ENCODE measurements at regions not wholly inside any gene's neighbourhood (a gene's known extent, or its start where the extent isn't known, plus 50 kb on each side); places are given as distances from the start of the nearest gene placed in this dataset.

DNA sequence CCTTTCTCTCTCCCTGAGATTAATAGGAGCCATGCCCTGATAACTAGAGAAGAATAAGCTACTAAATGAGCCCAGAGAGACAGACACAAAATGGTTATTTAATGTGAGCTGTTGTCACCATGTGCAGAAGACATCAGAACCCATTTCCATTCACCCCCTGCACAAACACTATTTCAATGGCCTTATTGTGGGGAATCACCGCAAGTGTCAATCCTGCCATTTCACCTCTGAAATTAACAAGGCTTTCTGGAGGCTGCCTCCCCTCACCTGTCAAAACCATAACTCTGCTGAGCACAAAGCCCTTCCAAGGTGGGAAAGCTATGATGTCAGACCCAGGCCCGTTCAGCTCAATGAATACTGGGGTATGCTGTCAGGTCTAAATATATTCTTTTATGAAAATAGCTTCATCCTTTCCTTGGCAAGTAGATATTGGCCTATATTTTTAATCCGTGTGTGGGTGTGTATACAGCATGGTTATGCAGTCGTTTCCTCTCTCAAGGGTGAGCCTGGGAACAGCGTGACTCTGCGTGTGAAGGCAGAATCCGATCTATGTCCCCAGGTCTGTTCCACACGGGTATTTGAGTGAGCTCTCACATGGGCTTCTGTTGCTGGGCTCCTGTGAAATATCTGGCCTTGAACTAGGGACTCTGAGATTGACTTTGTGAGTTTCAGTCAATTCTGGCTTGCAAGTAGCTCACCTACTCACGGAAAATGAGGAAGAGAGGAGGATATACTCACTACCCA lies 266.3 kb downstream of the FBXW7 start:
- ATAC-seq: no peak

- no peak for ATAC-seq
Observed at GRCh38 chr4:152267811-152268210, 268.1 kb downstream of the FBXW7 start.

DNA sequence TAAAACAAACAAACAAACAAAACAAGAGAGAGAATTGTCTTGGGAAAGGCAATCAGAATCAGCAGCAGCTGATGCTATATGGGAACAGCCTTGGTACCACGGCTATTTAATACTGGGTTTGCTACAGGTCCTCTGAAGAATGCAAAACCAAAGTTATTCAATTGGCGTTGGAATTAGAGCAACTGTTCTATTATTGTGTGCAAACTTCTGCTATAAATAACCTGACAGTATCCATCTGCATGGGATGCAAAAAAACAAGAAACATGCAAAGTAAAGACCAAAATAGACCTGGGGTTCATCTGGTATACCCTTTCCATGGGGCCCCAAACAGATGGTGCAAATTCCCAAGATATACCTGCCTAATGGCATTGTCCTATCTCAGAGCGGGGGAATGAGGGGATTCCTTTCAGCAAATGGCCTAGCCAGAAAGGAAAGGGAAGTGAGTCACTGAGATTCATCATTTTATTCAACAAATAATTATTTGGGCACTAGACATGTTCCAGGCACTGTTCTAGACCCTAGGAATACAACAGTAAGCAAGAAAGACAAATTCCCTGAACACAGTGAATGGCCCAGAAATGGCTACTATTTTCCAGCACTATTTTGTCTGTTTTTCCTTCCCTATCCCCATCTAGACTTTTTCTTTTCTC lies 268.9 kb downstream of the FBXW7 start:
- no peak for ATAC-seq

DNA sequence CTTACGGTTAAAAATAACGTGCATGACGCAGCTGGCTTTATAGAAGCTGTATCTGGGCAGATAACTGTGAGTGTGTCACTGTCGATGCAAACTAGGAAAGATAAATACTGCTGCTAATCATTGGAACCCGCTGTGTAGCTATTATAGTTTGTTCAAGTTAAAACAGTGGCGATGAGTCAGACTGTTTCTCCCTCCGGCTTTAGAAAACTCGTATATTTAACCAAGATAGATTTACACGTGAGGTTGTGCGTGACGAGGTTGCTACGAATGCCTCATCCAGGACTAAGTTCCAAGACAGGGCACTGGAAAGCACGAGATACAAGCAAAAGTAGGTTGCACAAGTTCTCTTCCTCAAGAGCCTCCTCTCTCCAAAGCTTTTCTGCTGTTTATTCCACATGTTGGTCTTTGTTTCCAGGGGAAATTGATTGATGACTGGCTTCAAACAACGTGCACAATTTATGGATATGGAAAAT lies 270.7 kb downstream of the FBXW7 start:
- peak; percentile 96 for ATAC-seq

DNA sequence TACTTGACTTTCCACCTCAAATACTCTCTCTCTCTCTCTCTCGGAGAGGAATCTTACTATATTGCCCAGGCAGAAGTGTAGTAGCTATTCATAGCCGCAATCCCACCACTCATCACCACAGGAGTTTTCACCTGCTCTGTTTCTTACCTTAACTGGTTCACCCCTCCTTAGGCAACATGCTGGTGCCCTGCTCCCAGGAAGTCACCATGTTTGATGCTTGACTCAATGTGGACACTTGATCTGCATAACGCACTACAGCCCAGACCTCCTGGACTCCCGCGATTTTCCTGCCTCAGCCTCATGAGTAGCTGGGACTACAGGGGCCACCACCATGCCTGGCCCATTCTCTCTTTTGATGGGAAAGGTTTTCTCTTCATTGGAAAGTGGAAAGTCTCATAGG lies 271.8 kb downstream of the FBXW7 start:
- ATAC-seq: no peak

DNA sequence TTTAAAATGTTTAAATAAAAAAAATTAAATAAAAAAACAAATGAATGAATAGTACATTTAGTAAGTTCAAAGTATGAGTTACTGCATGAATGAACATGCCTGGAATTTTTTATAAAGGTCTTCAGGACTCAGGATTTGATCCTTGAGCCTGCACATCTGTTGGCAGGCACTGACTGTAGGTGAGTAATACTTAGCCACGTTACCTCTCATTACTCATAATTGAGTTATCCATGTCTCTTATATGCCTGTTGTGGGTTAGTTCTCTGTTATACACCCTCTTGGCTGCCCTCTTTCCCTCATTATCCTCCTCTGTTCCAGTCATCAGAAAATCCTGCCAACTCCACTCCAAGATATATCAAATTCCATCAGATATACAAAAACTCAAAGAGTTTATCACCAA lies 276.0 kb downstream of the FBXW7 start:
- ATAC-seq: peak; percentile 89

DNA sequence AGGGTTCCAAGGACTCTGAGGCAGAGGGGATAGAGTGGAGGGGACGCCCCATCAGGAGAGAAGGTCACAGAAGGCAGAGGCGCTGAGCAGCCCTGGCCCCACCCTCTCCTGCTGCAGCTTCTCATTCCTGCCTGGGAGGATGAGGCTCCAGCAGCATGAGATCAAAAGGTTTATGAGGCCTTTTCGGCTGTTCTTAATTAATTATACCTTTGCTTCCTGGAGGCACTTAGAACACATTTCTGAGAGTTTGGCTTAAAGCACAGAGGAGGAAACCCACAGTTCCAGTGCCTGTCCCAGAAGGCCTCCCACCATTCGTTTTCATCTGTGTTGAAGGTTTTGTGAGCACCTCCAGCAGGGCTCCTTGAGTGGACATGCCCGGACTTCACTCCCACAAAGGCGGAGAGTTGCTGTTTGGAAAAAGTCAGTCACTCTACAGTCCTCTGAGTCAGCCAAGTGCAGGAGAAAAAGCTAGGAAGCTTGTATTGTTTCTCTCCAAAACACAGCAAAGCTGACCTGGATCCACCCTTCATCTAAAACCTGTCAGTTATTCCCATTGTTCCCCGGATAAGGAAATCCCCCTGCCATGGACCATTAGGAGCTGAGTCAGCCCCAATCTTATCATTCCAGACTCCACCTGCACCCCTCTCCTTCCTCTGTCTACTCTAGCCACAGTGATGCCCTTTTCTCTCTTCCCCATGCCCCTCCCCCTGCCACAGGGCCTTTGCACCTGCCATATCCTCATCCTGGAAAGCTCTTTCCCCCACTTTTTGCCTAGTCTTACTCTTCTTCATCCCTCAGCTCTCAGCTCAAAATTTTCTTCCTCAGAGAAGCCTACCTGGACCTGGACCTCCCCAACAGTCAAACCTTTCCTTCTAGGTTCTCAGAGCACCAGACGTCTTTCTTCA lies 276.8 kb downstream of the FBXW7 start:
- ATAC-seq: peak; percentile 86

GRCh38 chr4:152258391-152258790 lies 277.5 kb downstream of the FBXW7 start:
- no peak for ATAC-seq

DNA sequence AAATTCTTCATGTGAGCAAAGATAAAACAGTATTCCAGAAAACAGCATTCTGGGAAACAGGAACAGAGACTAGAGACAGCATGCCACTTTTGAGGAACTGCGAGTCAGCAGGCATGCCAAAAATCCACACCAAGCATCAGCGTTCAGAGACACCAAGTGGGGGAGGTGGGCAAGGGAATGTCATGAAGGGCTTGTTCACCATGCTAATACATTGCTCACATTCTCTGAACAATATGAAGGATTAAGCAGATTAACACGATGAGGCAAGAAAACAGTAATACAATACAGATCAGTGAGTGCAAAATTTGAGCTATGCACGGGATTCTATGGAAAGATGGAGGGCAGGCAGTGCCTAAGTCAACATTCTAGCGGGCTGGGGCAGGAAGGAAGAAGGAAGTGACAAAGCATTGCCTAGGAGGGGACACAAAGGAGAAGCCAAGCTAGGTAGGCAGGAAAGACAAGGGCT lies 278.3 kb downstream of the FBXW7 start:
- ATAC-seq: peak; percentile 30

- ATAC-seq: no peak
Observed at GRCh38 chr4:152256996-152257395, 278.9 kb downstream of the FBXW7 start.

GRCh38 chr4:152255437-152255836 lies 280.5 kb downstream of the FBXW7 start:
- no peak for ATAC-seq

DNA sequence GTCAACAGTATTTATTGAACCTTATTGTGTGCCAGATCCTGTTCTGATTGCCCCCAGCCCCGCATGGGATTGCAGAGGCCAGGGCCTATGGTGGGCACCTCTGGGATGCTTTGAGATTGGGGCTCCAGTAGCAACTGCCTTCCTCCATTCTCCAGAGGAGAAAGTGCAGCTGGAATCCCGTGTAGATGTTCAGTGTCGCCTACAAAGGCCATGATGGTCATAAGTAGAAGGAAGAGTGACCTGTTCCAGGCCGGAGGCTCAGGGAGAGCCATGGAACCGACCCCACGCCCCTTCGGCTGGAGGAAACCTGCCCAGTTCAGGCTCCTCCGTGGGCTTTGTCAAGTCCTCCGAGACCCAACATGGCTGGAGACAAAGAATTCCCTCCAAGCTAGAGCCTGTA lies 287.5 kb downstream of the FBXW7 start:
- ATAC-seq: no peak

GRCh38 chr4:152247271-152247975 lies 288.5 kb downstream of the FBXW7 start:
- ATAC-seq: no peak

DNA sequence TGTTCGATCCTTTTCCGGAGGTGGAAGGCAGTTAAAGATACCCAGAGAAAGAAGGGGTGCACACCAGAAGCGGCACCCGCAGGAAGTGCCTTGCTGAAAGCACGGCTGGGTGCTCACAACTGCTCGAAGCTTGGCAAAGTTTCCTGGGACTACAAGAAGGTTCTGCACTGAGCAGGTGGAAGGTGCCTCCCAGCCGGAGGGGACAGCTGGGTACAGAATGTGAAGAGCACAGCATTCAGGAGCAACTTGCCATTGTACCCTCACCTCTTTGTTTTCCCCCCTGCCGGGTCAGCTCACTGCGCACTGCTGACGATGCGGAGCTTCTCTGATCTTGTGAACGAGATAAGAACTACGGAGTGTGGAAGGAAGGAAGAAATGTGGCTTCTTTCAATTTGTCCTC lies 289.2 kb downstream of the FBXW7 start:
- no peak for ATAC-seq

DNA sequence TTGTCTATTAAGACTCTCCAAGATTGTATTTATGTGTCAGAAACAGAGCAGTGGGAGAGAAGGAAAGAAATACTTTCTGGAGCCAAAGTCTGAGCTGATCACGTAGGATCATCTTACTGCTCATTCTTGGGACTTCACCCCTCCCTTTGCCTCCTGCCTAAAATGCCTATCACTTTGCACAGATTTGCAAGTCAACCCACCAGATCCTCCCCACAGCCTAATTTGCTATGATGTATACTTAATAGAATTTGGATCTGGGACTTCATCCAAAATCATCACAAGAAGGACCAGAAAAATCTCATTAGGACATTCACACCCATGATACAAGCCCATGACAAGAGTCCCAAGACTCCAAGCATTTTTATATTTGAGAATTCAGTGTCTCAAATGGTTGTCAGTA lies 290.2 kb downstream of the FBXW7 start:
- ATAC-seq: no peak

DNA sequence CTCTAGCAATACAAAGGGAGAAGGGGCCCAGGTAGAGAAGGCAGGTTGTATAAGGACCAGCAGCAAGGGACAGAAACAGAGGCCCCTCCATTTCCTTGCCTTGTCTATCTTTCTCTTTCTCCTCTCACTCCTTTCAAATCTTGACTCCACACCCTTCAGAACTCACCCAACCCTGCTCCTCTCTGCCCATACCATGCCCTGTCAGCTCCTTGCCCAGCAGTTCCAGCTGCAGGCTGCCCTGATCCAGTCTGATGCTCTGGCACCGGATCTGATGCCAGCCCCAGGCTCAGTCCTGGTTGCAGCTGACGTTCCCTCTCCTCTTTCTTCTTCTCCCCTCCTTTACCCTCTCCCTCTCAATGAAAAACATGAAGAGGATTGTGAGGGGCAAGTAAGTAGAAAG lies 291.2 kb downstream of the FBXW7 start:
- ATAC-seq: no peak

GRCh38 chr4:152243896-152244595 lies 291.8 kb downstream of the FBXW7 start:
- ATAC-seq: peak; percentile 55

DNA sequence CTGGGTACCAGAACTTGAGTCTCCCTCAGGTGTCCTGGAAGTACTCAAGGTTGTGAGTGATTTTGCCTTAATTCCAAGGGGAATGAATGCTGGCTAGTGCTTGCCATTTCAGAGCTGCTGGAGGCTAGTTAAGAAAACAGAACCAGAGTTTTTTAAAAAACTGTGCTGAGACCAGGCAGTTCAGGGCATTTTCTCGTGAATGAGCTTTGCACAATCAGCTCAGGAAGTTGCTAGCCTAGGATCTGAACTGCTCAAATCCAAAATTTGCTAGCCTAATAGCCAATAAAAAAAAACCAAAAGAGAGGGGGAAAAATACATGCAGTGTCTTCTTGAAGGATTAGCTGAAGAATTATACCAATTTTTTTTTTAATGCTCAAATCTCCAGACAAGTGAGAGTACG lies 292.7 kb downstream of the FBXW7 start:
- no peak for ATAC-seq

GRCh38 chr4:152240232-152240631 lies 295.7 kb downstream of the FBXW7 start:
- ATAC-seq: no peak

DNA sequence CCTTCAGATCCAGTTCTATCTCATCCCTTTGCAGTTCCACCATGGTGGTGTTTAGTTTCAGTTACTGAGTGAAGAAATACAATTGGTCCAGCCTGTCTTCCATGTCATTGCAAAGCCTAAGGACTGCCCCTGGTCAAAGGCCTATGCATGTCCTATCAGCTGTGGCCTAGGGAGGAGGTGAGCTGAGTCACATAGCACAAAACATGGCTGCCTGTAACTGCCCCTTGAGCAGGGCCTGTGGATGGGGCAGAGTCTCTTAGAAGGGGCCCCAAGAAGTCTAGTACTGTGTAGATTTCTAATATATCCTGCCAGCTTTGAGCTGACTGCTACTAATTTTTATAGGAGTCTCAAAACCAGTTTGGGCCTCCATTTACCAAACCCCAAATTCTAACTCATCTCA lies 296.7 kb downstream of the FBXW7 start:
- no peak for ATAC-seq

GRCh38 chr4:152236519-152237056 lies 299.3 kb downstream of the FBXW7 start:
- ATAC-seq: no peak

DNA sequence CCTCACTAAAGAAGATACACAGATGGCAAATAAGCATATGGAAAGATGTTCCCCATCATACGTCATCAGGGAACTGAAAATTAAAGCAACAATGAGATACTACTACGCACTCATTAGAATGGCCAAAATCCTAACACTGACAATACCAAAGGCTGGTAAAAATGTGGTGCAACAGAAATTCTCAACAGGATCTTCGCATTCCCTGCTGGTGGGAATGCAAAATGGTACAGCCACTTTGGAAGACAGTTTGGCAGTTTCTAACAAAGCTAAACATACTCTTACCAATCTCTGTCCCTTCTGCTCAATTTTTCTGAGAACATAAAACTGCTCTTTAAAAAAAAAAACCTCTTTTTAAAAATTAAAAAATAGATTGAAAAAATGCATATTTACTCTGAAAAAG lies 300.2 kb downstream of the FBXW7 start:
- no peak for ATAC-seq

All from esophagus mucosa (tissue), 1 donor.